Esophagus squamous epithelium (tissue), 4 donors: ENCODE measurements at regions not wholly inside any gene's neighbourhood (a gene's known extent, or its start where the extent isn't known, plus 50 kb on each side); places are given as distances from the start of the nearest gene placed in this dataset.

Source experiments
- POLR2A ChIP-seq, 4 donors: fragments of 450-650 bp; IDR thresholded peaks; one replicate each; pipeline ENCODE4 v1.6.1; 2017; ENCODE audit warnings: antibody characterized with exemption in 4 of 4, mild to moderate bottlenecking in 4 of 4, moderate library complexity in 3 of 4
- TF ChIP-seq, protein P1 (sequence below), 6 experiments: fragments of 450-650 bp in 4 of 6; fragments of 200-600 bp in 2 of 6; sonication (generic) in 2 of 6; IDR thresholded peaks; one replicate each; pipeline ENCODE4 v1.5.1; 2016 to 2019; ENCODE audit warnings: antibody characterized with exemption in 6 of 6, mild to moderate bottlenecking in 4 of 6, moderate library complexity in 4 of 6

DNA sequence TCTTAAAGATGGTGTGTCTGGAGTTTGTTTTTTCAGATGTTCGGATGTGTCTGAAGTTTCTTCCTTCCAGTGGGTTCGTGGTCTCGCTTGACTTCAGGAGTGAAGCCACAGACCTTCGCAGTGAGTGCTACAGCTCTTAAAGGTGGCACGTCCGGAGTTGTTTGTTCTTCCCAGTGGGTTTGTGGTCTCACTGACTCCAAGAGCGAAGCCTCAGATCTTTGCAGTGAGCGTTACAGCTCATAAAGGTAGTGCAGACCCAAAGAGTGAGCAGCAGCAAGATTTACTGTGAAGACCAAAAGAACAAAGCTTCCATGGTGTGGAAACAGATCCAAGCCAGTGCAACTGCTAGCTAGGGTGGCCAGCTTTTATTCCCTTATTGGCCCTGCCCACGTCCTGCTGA, 1430.4 kb upstream of the B3GALT2 start:
- TF ChIP-seq, protein P1, sequence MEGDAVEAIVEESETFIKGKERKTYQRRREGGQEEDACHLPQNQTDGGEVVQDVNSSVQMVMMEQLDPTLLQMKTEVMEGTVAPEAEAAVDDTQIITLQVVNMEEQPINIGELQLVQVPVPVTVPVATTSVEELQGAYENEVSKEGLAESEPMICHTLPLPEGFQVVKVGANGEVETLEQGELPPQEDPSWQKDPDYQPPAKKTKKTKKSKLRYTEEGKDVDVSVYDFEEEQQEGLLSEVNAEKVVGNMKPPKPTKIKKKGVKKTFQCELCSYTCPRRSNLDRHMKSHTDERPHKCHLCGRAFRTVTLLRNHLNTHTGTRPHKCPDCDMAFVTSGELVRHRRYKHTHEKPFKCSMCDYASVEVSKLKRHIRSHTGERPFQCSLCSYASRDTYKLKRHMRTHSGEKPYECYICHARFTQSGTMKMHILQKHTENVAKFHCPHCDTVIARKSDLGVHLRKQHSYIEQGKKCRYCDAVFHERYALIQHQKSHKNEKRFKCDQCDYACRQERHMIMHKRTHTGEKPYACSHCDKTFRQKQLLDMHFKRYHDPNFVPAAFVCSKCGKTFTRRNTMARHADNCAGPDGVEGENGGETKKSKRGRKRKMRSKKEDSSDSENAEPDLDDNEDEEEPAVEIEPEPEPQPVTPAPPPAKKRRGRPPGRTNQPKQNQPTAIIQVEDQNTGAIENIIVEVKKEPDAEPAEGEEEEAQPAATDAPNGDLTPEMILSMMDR (IDR thresholded peaks at IDR 0.05) = no peak
- TF ChIP-seq POLR2A (IDR thresholded peaks at IDR 0.05) = no peak
